Effector memory CD4-positive, alpha-beta T cell (primary cell): ENCODE measurements at regions not wholly inside any gene's neighbourhood (a gene's known extent, or its start where the extent isn't known, plus 50 kb on each side); places are given as distances from the start of the nearest gene placed in this dataset.

Experiments used
- DNase-seq, 3 donors: peaks; one replicate each; pipeline ENCODE4 v3.0.0-alpha.2; 2020
- H3K27ac ChIP-seq: 2 replicates; pipeline ENCODE4 v1.7.0; 2013; ENCODE audit warnings: mild to moderate bottlenecking, low read length, moderate library complexity; ENCODE audit not compliant: insufficient read depth, poor library complexity, severe bottlenecking
- H3K27me3 ChIP-seq: replicated peaks from 2 replicates; pipeline ENCODE4 v1.7.0; 2013; ENCODE audit warnings: mild to moderate bottlenecking, low read length; ENCODE audit not compliant: insufficient read depth, control insufficient read depth, poor library complexity, severe bottlenecking
- H3K36me3 ChIP-seq: 2 replicates; pipeline ENCODE4 v1.7.0; 2013; ENCODE audit warnings: mild to moderate bottlenecking, low read length, moderate library complexity; ENCODE audit not compliant: control insufficient read depth, insufficient read depth
- H3K4me1 ChIP-seq: 2 replicates; pipeline ENCODE4 v1.7.0; 2013; ENCODE audit warnings: low read length, mild to moderate bottlenecking; ENCODE audit not compliant: control insufficient read depth, insufficient read depth, poor library complexity, severe bottlenecking
- H3K4me3 ChIP-seq: 2 replicates; pipeline ENCODE4 v1.7.0; 2013; ENCODE audit warnings: low read length, low read depth, mild to moderate bottlenecking; ENCODE audit not compliant: insufficient read depth, poor library complexity, severe bottlenecking
- H3K9me3 ChIP-seq: 2 replicates; pipeline ENCODE4 v1.7.0; 2013; ENCODE audit warnings: mild to moderate bottlenecking, low read length, moderate library complexity; ENCODE audit not compliant: control insufficient read depth

DNA sequence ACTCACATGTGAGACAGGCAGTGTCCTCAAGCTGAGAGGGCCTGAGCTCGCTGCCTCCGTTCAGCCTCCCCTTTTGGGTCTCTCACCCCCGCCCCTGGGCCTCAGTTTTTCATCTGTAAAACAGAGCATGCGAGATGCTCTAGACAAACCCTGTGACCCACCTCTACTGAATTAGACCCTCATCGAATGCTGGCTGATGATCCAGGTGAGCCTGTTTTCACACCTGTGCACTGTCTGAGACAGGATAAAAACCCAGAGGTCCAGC is 102.1 kb downstream of the PDGFA start:
- no peak overlapping the region for H3K4me3 ChIP-seq
- no peaks in the 10 kb centered on the region for H3K4me1 ChIP-seq
- no peak for DNase-seq
- no peaks in the 10 kb centered on the region for H3K9me3 ChIP-seq
- H3K27me3 ChIP-seq = no peaks in the 10 kb centered on the region
- no peaks in the 10 kb centered on the region for H3K36me3 ChIP-seq
- no peak overlapping the region for H3K27ac ChIP-seq

DNA sequence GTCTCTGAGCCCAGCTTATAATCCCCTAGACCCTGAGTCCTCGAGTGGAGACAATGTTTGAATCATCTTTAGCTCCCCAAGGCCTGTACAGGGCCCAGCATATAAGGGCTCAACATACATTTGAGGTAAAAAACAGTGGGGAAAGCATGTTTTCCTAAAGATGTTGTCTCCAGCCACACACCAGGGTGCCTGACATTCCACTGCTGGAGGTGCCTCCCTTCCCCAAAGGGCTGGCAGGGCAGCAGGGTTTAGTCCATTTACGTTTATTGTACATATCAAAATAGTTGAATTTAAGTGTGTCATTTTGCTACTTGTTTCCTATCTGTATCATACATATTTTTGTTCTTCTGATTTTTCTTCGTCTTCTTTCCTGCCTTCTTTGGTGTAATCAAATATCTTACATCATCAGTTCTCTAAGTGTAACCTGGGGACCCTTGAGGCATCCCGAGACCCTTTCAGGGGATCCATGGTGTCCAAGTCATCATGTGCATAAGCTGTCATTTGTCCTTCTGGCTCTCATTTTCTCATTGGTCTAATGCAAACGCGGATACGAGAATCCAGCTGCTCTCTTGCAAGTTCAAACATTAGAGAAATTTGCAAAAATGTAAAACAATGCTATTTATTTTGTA is 101.6 kb downstream of the PDGFA start:
- DNase-seq = no peak
- no peak overlapping the region for H3K27ac ChIP-seq
- no peaks in the 10 kb centered on the region for H3K4me1 ChIP-seq
- no peaks in the 10 kb centered on the region for H3K9me3 ChIP-seq
- no peak overlapping the region for H3K4me3 ChIP-seq
- H3K27me3 ChIP-seq = no peaks in the 10 kb centered on the region
- H3K36me3 ChIP-seq = no peaks in the 10 kb centered on the region

DNA sequence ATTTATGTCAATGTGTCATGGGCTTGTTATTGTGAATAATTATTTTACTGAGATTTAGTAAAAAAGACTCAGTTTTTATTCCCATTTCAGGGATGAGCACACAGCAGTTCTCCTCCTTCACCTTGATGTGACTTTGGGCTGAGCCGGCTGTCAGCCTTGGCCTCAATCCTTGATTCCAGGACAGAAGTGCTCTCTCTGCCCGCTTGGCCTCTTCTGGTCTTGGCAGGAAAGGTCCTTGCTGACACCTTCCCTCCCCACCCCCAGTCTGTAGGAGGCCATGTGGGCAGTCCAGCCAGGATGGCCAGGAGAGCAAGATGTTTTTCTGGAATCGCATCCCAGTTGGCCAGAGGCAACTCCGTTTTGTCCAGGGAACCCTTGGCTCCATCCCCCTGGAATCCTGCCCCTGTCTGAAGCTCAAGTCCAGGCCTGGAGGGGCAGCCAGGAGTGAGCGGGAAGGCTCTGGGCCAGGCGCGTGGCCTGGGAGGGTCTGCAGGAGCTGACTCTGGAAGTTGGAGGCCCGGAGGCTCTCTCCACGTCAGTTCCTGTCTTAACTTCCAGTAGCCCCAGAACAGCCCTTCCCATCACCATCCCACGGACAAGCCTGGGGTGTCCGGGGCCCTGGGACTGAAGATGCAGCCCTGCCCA is 100.9 kb downstream of the PDGFA start:
- no peaks in the 10 kb centered on the region for H3K27me3 ChIP-seq
- no peaks in the 10 kb centered on the region for H3K36me3 ChIP-seq
- H3K27ac ChIP-seq = no peak overlapping the region
- H3K9me3 ChIP-seq = no peaks in the 10 kb centered on the region
- DNase-seq = no peak
- H3K4me3 ChIP-seq = no peak overlapping the region
- no peaks in the 10 kb centered on the region for H3K4me1 ChIP-seq

DNA sequence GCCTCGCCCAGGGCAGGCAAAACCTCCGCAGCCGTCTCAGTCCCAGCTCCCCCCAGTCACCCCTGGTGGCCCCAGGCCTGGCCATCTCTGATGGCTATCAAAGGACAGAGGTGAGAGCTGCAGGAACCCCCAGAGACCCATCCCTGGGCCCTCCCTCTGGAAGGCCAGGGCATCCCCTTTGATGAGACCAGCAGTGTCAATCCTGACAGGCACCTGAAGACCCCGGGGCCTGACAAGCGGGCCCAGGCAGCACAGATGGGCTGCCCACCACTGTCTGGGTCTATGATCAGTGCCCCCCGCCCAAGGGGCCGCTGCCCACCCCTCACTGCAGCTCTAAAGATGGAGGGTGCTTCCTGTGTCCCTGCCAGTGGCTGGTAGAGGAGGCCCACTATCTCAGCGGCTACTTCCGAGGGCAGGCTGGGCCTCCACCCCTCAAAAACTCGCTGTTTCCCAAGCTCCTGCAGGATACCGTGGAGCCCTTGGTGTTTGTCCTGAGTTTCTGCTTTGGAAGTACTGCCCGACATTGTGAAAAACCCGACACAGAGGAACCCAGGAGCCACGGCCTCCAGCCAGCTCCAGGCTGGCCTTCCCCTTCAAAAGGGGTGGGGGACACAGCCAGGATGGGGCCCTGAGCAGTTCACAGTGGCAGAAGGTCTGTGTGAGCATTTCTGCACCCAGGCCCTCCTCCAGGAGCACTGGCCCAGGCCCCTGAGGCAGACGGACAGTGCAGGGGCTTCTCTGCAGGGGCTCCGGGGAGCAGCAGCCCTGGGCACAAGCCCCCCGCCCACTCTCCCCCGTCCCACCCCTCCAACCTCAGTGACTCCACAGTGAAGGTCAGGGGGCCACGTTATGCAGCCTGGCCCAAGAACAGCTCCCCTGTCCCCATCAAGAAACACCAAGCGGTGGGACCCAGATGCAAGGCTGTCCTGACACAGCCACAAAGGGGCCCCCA is 99.2 kb downstream of the PDGFA start:
- H3K4me1 ChIP-seq = no peaks in the 10 kb centered on the region
- H3K27me3 ChIP-seq = no peaks in the 10 kb centered on the region
- no peak for DNase-seq
- H3K4me3 ChIP-seq = no peak overlapping the region
- H3K27ac ChIP-seq = no peak overlapping the region
- H3K9me3 ChIP-seq = no peaks in the 10 kb centered on the region
- H3K36me3 ChIP-seq = no peaks in the 10 kb centered on the region

DNA sequence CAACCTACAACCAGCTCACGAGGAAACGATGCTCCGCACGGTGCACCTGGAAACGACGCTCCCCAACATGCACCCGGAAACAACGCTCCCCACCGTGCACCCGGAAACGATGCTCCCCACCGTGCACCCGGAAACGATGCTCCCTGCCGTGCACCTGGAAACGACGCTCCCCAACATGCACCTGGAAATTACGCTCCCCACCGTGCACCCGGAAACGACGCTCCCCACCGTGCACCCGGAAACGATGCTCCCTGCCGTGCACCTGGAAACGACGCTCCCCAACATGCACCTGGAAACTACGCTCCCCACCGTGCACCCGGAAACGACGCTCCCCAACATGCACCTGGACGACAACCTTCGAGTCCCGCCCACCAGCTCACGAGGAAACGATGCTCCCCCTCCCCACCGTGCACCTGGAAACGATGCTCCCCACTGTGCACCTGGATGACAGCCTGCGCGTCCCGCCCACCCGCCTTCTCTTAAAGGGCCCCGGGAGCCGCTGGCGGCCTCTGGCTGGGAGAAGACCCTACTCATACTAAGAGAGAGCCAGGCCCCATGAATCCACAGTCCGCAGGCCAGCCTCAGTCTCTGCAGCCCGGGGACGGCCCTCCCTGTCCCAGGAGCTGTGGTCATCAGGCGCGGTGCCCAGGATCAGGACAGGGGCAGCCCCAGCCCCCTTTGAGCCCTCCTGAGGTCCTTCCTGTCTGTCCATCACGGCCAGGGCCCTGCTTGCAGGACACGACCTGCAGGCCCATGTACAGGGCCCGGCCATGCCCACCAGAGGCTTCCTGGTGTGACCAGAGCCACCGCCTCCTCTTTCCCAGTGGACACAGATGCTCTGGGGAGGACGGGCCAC is 98.3 kb downstream of the PDGFA start:
- Histone ChIP-seq H3K36me3 (no peaks in the 10 kb centered on the region), H3K9me3 (no peaks in the 10 kb centered on the region), H3K4me3 (no peak overlapping the region), H3K27ac (no peak overlapping the region), H3K4me1 (no peaks in the 10 kb centered on the region), H3K27me3 (no peaks in the 10 kb centered on the region)
- DNase-seq = no peak

DNA sequence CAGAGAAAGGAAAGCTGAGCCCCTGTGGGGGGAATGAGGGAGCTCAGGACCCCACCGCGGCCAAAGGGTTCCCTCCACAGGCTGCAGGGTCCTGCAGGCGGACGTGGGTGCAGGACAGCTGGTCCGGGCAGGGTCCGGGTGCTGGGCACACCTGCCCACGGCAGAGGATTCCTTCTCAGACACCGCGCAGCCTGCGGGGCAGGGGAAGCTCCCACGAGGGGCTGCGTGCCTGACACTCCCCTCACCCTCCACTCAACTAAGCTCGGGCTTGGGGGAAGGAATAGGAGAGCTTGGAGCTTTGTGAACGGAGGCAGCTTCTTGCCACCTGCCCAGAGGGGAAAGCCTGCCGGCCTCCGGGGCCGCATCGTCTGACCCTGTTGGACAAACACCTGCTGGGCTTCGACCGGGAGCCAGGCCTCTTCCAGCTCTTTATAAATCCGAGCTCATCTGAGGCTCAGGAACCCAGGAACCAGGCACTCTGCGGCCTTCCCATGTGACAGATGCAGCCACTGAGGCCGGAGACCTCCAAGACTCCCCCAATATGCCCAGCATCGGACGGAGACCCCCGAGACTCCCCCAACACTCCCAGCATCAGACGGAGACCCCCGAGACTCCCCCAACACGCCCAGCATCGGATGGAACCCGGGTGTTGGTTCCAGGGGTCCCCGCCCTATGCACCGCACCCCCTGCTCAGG is 97.3 kb downstream of the PDGFA start:
- DNase-seq = no peak

DNA sequence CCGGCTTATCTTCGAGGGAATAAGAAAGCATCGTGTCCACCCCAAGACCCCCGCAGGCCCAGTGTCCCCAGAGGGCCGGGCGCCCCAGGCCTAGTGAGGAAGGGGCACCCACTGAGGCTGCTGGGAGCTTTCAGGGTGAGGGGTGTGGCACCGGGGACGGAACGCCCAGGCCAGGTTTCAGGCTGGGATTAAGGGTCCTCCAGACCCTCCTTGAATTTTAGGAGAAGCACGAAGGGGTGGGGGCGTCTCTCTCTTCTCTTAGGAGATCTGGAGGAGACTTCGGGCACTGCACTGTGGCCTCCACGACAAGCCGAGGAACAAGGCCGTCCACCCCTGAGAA is 96.8 kb downstream of the PDGFA start:
- H3K36me3 ChIP-seq = no peaks in the 10 kb centered on the region
- H3K4me1 ChIP-seq = no peaks in the 10 kb centered on the region
- DNase-seq = no peak
- no peaks in the 10 kb centered on the region for H3K27me3 ChIP-seq
- no peak overlapping the region for H3K4me3 ChIP-seq
- no peaks in the 10 kb centered on the region for H3K9me3 ChIP-seq
- H3K27ac ChIP-seq = no peak overlapping the region

More for the DNA sequence above, 97.3 kb downstream of the PDGFA start:
- no peak overlapping the region for H3K4me3 ChIP-seq
- H3K27me3 ChIP-seq = no peaks in the 10 kb centered on the region
- no peak overlapping the region for H3K27ac ChIP-seq
- no peaks in the 10 kb centered on the region for H3K36me3 ChIP-seq
- H3K4me1 ChIP-seq = no peaks in the 10 kb centered on the region
- no peaks in the 10 kb centered on the region for H3K9me3 ChIP-seq

DNA sequence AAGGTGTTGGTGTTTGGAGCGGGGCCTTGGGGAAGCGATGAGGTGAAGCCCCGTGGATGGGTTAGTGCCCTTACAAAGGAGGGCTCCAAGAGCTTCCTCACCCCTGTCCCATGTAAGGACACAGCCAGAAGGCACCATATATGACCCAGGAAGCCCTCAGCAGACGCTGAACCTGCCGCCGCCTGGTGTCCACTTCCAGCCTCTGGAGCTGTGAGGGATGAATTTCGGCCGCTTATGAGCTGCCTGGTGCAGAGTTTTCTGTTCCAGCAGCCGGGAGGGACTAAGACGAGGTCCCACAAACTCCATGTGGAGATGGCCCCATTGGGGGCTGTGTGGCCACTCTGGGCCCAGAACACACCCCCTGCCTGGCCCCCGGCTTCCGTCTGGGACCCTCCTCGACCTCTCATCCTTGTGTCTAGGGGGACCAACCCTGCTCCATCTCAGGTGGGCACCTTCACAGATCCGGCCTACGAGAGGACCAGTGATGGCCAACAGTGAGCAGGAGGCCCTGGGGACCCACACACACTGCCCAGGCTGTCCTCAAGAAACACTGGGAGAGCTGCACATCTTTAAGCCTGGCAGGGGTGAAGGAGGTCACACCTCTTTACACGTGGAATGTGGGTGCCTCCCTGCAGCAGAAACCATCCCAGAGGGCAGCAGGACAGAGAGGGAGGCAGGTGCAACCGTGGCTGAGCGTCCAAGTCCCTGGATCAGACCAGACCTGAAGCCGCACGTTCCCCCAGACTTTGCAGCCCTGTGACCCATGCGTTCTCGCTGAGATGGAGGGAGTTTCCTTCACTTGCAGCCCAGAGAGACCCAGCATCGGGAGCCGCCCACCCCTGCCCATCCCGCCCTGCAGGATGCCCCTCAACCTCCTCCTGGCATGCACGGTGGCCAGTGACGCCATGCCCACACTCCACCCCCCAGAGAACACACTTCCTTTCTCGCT is 96.1 kb downstream of the PDGFA start:
- no peaks in the 10 kb centered on the region for H3K9me3 ChIP-seq
- H3K4me3 ChIP-seq = no peak overlapping the region
- DNase-seq = no peak
- H3K4me1 ChIP-seq = no peaks in the 10 kb centered on the region
- no peaks in the 10 kb centered on the region for H3K36me3 ChIP-seq
- no peak overlapping the region for H3K27ac ChIP-seq
- H3K27me3 ChIP-seq = no peaks in the 10 kb centered on the region
